GM23338 (cell line): ENCODE measurements at regions not wholly inside any gene's neighbourhood (a gene's known extent, or its start where the extent isn't known, plus 50 kb on each side); places are given as distances from the start of the nearest gene placed in this dataset.

Experiments
- ATAC-seq: fragments of 200-7000 bp; cut with Tn5 transposase; 3 replicates; pipeline ENCODE4 v1.9.1; 2020
- DNase-seq: peaks from one replicate; pipeline ENCODE4 v3.0.0-alpha.2; 2015; ENCODE audit warnings: low spot score
- H2AFZ ChIP-seq: fragments of 200-600 bp; sonication (generic); 2 replicates; pipeline ENCODE4 v1.8.0; 2016; ENCODE audit warnings: antibody characterized with exemption, mild to moderate bottlenecking, moderate library complexity
- H3F3A ChIP-seq: fragments of 200-600 bp; sonication (generic); replicated peaks from 2 replicates; pipeline ENCODE4 v1.8.0; 2017; ENCODE audit warnings: antibody characterized with exemption, mixed run types, low read depth
- H3K27ac ChIP-seq: fragments of 200-600 bp; sonication (generic); 2 replicates; pipeline ENCODE4 v1.6.1; 2016; ENCODE audit warnings: low read depth
- H3K27me3 ChIP-seq: fragments of 200-600 bp; sonication (generic); 2 replicates; pipeline ENCODE4 v1.8.0; 2016; ENCODE audit warnings: mild to moderate bottlenecking, mixed run types, moderate library complexity; ENCODE audit not compliant: insufficient read depth
- H3K36me3 ChIP-seq: fragments of 200-600 bp; sonication (generic); 2 replicates; pipeline ENCODE4 v1.8.0; 2016; ENCODE audit warnings: mild to moderate bottlenecking; ENCODE audit not compliant: insufficient read depth
- H3K4me1 ChIP-seq: fragments of 200-600 bp; sonication (generic); 2 replicates; pipeline ENCODE4 v1.8.0; 2016; ENCODE audit warnings: mild to moderate bottlenecking, moderate library complexity; ENCODE audit not compliant: insufficient read depth
- H3K4me2 ChIP-seq: fragments of 200-600 bp; sonication (generic); 2 replicates; pipeline ENCODE4 v1.7.1; 2017; ENCODE audit warnings: mixed run types
- H3K4me3 ChIP-seq: fragments of 200-600 bp; sonication (generic); 2 replicates; pipeline ENCODE4 v1.6.1; 2016; ENCODE audit warnings: mixed run types
- H3K79me2 ChIP-seq: fragments of 200-600 bp; sonication (generic); replicated peaks from 2 replicates; pipeline ENCODE4 v1.8.0; 2017; ENCODE audit warnings: mild to moderate bottlenecking; ENCODE audit not compliant: insufficient read depth
- H3K9me2 ChIP-seq: fragments of 200-600 bp; sonication (generic); 2 replicates; pipeline ENCODE4 v1.8.0; 2017; ENCODE audit not compliant: insufficient read depth
- H4K20me1 ChIP-seq: fragments of 200-600 bp; sonication (generic); replicated peaks from 2 replicates; pipeline ENCODE4 v1.8.0; 2017; ENCODE audit warnings: mild to moderate bottlenecking; ENCODE audit not compliant: insufficient read depth
- H3K27ac Mint-ChIP-seq: 2 replicates; pipeline ENCODE4 v1.8.0; 2020; ENCODE audit warnings: inconsistent platforms, mild to moderate bottlenecking, moderate library complexity, mixed read lengths
- H3K27me3 Mint-ChIP-seq: 3 replicates; pipeline ENCODE4 v1.8.0; 2022; ENCODE audit warnings: low read depth, mild to moderate bottlenecking, moderate library complexity, mixed read lengths, inconsistent platforms; ENCODE audit not compliant: insufficient read depth, poor library complexity
- H3K36me3 Mint-ChIP-seq: 3 replicates; pipeline ENCODE4 v1.8.0; 2021; ENCODE audit warnings: low read depth, mild to moderate bottlenecking, inconsistent platforms, moderate library complexity, mixed read lengths
- H3K4me1 Mint-ChIP-seq: 3 replicates; pipeline ENCODE4 v1.8.0; 2020; ENCODE audit warnings: mild to moderate bottlenecking, inconsistent platforms, mixed read lengths
- H3K4me3 Mint-ChIP-seq: 3 replicates; pipeline ENCODE4 v1.8.0; 2021; ENCODE audit warnings: moderate library complexity, mild to moderate bottlenecking, inconsistent platforms, mixed read lengths
- H3K9me3 Mint-ChIP-seq: 3 replicates; pipeline ENCODE4 v1.8.0; 2020; ENCODE audit warnings: moderate library complexity, mild to moderate bottlenecking, inconsistent platforms, mixed read lengths
- EZH2 ChIP-seq: fragments of 200-600 bp; sonication (generic); IDR thresholded peaks from one replicate; pipeline ENCODE4 v1.8.0; 2017; ENCODE audit warnings: antibody characterized with exemption, mild to moderate bottlenecking, low read depth; ENCODE audit not compliant: unreplicated experiment
- EZH2phosphoT487 ChIP-seq: fragments of 200-600 bp; sonication (generic); IDR thresholded peaks from one replicate; pipeline ENCODE4 v1.8.1; 2018; ENCODE audit warnings: antibody characterized with exemption; ENCODE audit not compliant: unreplicated experiment
- JUNB ChIP-seq: IDR thresholded peaks from one replicate; pipeline ENCODE4 v1.6.1; 2016; ENCODE audit warnings: antibody characterized with exemption; ENCODE audit not compliant: unreplicated experiment
- NANOG ChIP-seq: IDR thresholded peaks from 2 replicates; pipeline ENCODE4 v1.6.1; 2016; ENCODE audit warnings: antibody characterized with exemption, borderline replicate concordance
- POLR2AphosphoS5 ChIP-seq: IDR thresholded peaks from 2 replicates; pipeline ENCODE4 v1.6.1; 2016; ENCODE audit warnings: antibody characterized with exemption, low read depth
- STAT1 ChIP-seq: IDR thresholded peaks from one replicate; pipeline ENCODE4 v1.6.1; 2016; ENCODE audit warnings: antibody characterized with exemption; ENCODE audit not compliant: unreplicated experiment
- ZNF114 ChIP-seq: fragments of 250-450 bp; sonication (Bioruptor Pico); IDR thresholded peaks from 2 replicates; pipeline ENCODE4 v1.5.0; 2020; ENCODE audit warnings: mild to moderate bottlenecking, moderate library complexity
- ZNF331 ChIP-seq: fragments of 250-450 bp; sonication (Bioruptor Pico); IDR thresholded peaks from 2 replicates; pipeline ENCODE4 v1.5.0; 2020; ENCODE audit warnings: low read depth, mild to moderate bottlenecking, moderate library complexity
- TF ChIP-seq, protein P1 (sequence below): fragments of 250-450 bp; sonication (Bioruptor Pico); IDR thresholded peaks from 2 replicates; pipeline ENCODE4 v1.5.0; 2020; ENCODE audit warnings: mild to moderate bottlenecking, moderate library complexity

DNA sequence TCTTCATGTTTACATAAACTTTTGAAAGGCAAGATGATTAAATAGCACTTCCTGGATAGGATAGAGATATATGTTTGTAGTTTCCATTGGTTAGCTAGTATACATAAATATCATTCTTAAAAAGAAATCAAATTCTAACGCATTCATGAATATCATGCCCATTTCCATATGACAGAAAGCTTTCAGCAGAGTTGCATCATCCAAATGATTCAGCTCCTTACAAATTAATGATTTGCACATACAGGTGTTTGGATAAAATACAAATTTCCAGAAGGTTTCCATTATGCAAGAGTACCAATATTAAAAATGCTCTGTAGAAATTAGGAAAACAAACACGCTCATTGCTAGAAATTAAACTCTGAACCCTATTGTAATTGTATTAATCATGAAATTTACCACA lies 264.4 kb downstream of the FOXG1 start:
- Histone ChIP-seq H3K9me2 (no peaks in the 10 kb centered on the region), H3K79me2 (no peaks in the 10 kb centered on the region), H3K27ac (no peak overlapping the region), H4K20me1 (no peaks in the 10 kb centered on the region), H3K4me2 (no peak overlapping the region), H3F3A (no peaks in the 10 kb centered on the region), H3K4me1 (peaks cover 18% of the 10 kb centered on the region; the same call in 1 of the 2 replicates), H3K27me3 (no peaks in the 10 kb centered on the region), H3K4me3 (no peak overlapping the region), H2AFZ (no peak overlapping the region), H3K36me3 (no peaks in the 10 kb centered on the region)
- H3K9me3 Mint-ChIP-seq = peaks cover 18% of the 10 kb centered on the region
- peaks cover 18% of the 10 kb centered on the region; the same call in 2 of the 3 replicates for H3K36me3 Mint-ChIP-seq
- TF ChIP-seq POLR2AphosphoS5 = no peak
- TF ChIP-seq EZH2 = no peak
- no peak for TF ChIP-seq ZNF331 (CRISPR knock-in tag)
- no peak for TF ChIP-seq JUNB
- TF ChIP-seq EZH2phosphoT487 = no peak
- TF ChIP-seq, protein P1, sequence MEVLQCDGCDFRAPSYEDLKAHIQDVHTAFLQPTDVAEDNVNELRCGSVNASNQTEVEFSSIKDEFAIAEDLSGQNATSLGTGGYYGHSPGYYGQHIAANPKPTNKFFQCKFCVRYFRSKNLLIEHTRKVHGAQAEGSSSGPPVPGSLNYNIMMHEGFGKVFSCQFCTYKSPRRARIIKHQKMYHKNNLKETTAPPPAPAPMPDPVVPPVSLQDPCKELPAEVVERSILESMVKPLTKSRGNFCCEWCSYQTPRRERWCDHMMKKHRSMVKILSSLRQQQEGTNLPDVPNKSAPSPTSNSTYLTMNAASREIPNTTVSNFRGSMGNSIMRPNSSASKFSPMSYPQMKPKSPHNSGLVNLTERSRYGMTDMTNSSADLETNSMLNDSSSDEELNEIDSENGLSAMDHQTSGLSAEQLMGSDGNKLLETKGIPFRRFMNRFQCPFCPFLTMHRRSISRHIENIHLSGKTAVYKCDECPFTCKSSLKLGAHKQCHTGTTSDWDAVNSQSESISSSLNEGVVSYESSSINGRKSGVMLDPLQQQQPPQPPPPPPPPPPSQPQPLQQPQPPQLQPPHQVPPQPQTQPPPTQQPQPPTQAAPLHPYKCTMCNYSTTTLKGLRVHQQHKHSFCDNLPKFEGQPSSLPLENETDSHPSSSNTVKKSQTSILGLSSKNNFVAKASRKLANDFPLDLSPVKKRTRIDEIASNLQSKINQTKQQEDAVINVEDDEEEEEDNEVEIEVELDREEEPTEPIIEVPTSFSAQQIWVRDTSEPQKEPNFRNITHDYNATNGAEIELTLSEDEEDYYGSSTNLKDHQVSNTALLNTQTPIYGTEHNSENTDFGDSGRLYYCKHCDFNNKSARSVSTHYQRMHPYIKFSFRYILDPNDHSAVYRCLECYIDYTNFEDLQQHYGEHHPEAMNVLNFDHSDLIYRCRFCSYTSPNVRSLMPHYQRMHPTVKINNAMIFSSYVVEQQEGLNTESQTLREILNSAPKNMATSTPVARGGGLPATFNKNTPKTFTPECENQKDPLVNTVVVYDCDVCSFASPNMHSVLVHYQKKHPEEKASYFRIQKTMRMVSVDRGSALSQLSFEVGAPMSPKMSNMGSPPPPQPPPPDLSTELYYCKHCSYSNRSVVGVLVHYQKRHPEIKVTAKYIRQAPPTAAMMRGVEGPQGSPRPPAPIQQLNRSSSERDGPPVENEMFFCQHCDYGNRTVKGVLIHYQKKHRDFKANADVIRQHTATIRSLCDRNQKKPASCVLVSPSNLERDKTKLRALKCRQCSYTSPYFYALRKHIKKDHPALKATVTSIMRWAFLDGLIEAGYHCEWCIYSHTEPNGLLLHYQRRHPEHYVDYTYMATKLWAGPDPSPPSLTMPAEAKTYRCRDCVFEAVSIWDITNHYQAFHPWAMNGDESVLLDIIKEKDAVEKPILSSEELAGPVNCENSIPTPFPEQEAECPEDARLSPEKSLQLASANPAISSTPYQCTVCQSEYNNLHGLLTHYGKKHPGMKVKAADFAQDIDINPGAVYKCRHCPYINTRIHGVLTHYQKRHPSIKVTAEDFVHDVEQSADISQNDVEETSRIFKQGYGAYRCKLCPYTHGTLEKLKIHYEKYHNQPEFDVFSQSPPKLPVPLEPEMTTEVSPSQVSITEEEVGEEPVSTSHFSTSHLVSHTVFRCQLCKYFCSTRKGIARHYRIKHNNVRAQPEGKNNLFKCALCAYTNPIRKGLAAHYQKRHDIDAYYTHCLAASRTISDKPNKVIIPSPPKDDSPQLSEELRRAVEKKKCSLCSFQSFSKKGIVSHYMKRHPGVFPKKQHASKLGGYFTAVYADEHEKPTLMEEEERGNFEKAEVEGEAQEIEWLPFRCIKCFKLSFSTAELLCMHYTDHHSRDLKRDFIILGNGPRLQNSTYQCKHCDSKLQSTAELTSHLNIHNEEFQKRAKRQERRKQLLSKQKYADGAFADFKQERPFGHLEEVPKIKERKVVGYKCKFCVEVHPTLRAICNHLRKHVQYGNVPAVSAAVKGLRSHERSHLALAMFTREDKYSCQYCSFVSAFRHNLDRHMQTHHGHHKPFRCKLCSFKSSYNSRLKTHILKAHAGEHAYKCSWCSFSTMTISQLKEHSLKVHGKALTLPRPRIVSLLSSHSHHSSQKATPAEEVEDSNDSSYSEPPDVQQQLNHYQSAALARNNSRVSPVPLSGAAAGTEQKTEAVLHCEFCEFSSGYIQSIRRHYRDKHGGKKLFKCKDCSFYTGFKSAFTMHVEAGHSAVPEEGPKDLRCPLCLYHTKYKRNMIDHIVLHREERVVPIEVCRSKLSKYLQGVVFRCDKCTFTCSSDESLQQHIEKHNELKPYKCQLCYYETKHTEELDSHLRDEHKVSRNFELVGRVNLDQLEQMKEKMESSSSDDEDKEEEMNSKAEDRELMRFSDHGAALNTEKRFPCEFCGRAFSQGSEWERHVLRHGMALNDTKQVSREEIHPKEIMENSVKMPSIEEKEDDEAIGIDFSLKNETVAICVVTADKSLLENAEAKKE (CRISPR knock-in tag) = no peak
- no peak for TF ChIP-seq STAT1
- no peak for TF ChIP-seq NANOG
- no peak for TF ChIP-seq ZNF114 (CRISPR knock-in tag)
- H3K27me3 Mint-ChIP-seq = no peaks in the 10 kb centered on the region
- no peak for DNase-seq
- no peak for ATAC-seq
- no peak overlapping the region for H3K4me3 Mint-ChIP-seq
- H3K4me1 Mint-ChIP-seq = peaks cover 24% of the 10 kb centered on the region
- peak overlapping the region; percentile 70 for H3K27ac Mint-ChIP-seq
